GDM1 (cell line): ENCODE measurements at regions not wholly inside any gene's neighbourhood (a gene's known extent, or its start where the extent isn't known, plus 50 kb on each side); places are given as distances from the start of the nearest gene placed in this dataset.

Source experiments
- DNase-seq: peaks from one replicate; lab custom pipeline; 2025; lab: John Stamatoyannopoulos, UW

- DNase-seq, result no peak
Observed at GRCh38 chrX:113906168-113906567, 677.7 kb upstream of the HTR2C start.

GRCh38 chrX:113892891-113893290 is 691.0 kb upstream of the HTR2C start:
- DNase-seq, result no peak

GRCh38 chrX:113892401-113892800 is 691.5 kb upstream of the HTR2C start:
- no peak for DNase-seq

- no peak for DNase-seq
Observed at GRCh38 chrX:113873056-113873455, 710.8 kb upstream of the HTR2C start.

- DNase-seq, result no peak
Observed at GRCh38 chrX:113868711-113869110, 715.2 kb upstream of the HTR2C start.

- no peak for DNase-seq
Observed at GRCh38 chrX:113868177-113868576, 715.7 kb upstream of the HTR2C start.

GRCh38 chrX:113849408-113849807 is 734.5 kb upstream of the HTR2C start:
- no peak for DNase-seq

GRCh38 chrX:113833096-113834055 is 750.5 kb upstream of the HTR2C start:
- DNase-seq, result no peak

GRCh38 chrX:113828470-113828869 is 755.4 kb upstream of the HTR2C start:
- no peak for DNase-seq

GRCh38 chrX:113818346-113818745 is 765.5 kb upstream of the HTR2C start:
- no peak for DNase-seq

GRCh38 chrX:113804819-113805218 is 779.1 kb upstream of the HTR2C start:
- no peak for DNase-seq

GRCh38 chrX:113804291-113804690 is 779.6 kb upstream of the HTR2C start:
- DNase-seq, result no peak

- DNase-seq, result no peak
Observed at GRCh38 chrX:113802837-113803236, 781.0 kb upstream of the HTR2C start.

- no peak for DNase-seq
Observed at GRCh38 chrX:113800955-113801354, 782.9 kb upstream of the HTR2C start.

- no peak for DNase-seq
Observed at GRCh38 chrX:113793563-113793962, 790.3 kb upstream of the HTR2C start.

- DNase-seq, result no peak
Observed at GRCh38 chrX:113790987-113791386, 792.9 kb upstream of the HTR2C start.

GRCh38 chrX:113784754-113785153 is 799.1 kb upstream of the HTR2C start:
- DNase-seq, result peak; percentile 0

GRCh38 chrX:113770806-113771205 is 813.1 kb upstream of the HTR2C start:
- no peak for DNase-seq

- no peak for DNase-seq
Observed at GRCh38 chrX:113770071-113770470, 813.8 kb upstream of the HTR2C start.

- DNase-seq, result no peak
Observed at GRCh38 chrX:113759422-113759821, 824.5 kb upstream of the HTR2C start.

- DNase-seq, result no peak
Observed at GRCh38 chrX:113747274-113747973, 836.5 kb upstream of the HTR2C start.

GRCh38 chrX:113743069-113743468 is 840.8 kb upstream of the HTR2C start:
- DNase-seq, result no peak

- no peak for DNase-seq
Observed at GRCh38 chrX:113741744-113742143, 842.1 kb upstream of the HTR2C start.
